ENCODE measurements at regions not wholly inside any gene's neighbourhood (a gene's known extent, or its start where the extent isn't known, plus 50 kb on each side); places are given as distances from the start of the nearest gene placed in this dataset.

- TF ChIP-seq SIN3A (IDR thresholded peaks at IDR 0.05; ENCODE audit: borderline replicate concordance, insufficient read depth, low read length) (no peak), FOXP2 (optimal IDR thresholded peaks at IDR 0.05; ENCODE audit: borderline replicate concordance, extremely low read depth, extremely low read length, insufficient read depth) (no peak), REST (IDR thresholded peaks at IDR 0.05; ENCODE audit: insufficient read depth in 1 of 2, low read depth in 2 of 2, low read length in 2 of 2) (no peak), POLR2AphosphoS5 (IDR thresholded peaks at IDR 0.05; ENCODE audit: low read depth, low read length) (no peak), TAF1 (IDR thresholded peaks at IDR 0.05; ENCODE audit: borderline replicate concordance, insufficient read depth, low read length) (no peak)
Measured at GRCh38 chr4:12723849-12724447, 760.2 kb downstream of the RAB28 start.

GRCh38 chr4:12716896-12717295 is 767.2 kb downstream of the RAB28 start:
- TF ChIP-seq TAF1 (IDR thresholded peaks at IDR 0.05; ENCODE audit: borderline replicate concordance, insufficient read depth, low read length) (no peak), REST (IDR thresholded peaks at IDR 0.05; ENCODE audit: insufficient read depth in 1 of 2, low read depth in 2 of 2, low read length in 2 of 2) (no peak), FOXP2 (optimal IDR thresholded peaks at IDR 0.05; ENCODE audit: borderline replicate concordance, extremely low read depth, extremely low read length, insufficient read depth) (no peak), SIN3A (IDR thresholded peaks at IDR 0.05; ENCODE audit: borderline replicate concordance, insufficient read depth, low read length) (no peak), POLR2AphosphoS5 (IDR thresholded peaks at IDR 0.05; ENCODE audit: low read depth, low read length) (no peak)

GRCh38 chr4:12712648-12713339 is 771.3 kb downstream of the RAB28 start:
- TF ChIP-seq FOXP2 (optimal IDR thresholded peaks at IDR 0.05; ENCODE audit: borderline replicate concordance, extremely low read depth, extremely low read length, insufficient read depth) (no peak), TAF1 (IDR thresholded peaks at IDR 0.05; ENCODE audit: borderline replicate concordance, insufficient read depth, low read length) (no peak), SIN3A (IDR thresholded peaks at IDR 0.05; ENCODE audit: borderline replicate concordance, insufficient read depth, low read length) (no peak), POLR2AphosphoS5 (IDR thresholded peaks at IDR 0.05; ENCODE audit: low read depth, low read length) (no peak), REST (IDR thresholded peaks at IDR 0.05; ENCODE audit: insufficient read depth in 1 of 2, low read depth in 2 of 2, low read length in 2 of 2) (no peak)

GRCh38 chr4:12707381-12708175 is 776.6 kb downstream of the RAB28 start:
- TF ChIP-seq FOXP2 (optimal IDR thresholded peaks at IDR 0.05; ENCODE audit: borderline replicate concordance, extremely low read depth, extremely low read length, insufficient read depth) = no peak
- TF ChIP-seq POLR2AphosphoS5 (IDR thresholded peaks at IDR 0.05; ENCODE audit: low read depth, low read length) = no peak
- no peak for TF ChIP-seq REST (IDR thresholded peaks at IDR 0.05; ENCODE audit: insufficient read depth in 1 of 2, low read depth in 2 of 2, low read length in 2 of 2)
- TF ChIP-seq SIN3A (IDR thresholded peaks at IDR 0.05; ENCODE audit: borderline replicate concordance, insufficient read depth, low read length) = no peak
